Naive thymus-derived CD4-positive, alpha-beta T cell (primary cell): ENCODE measurements at regions not wholly inside any gene's neighbourhood (a gene's known extent, or its start where the extent isn't known, plus 50 kb on each side); places are given as distances from the start of the nearest gene placed in this dataset.

ENCODE experiments used
- ATAC-seq: fragments of 150-1000 bp; cut with Tn5 transposase; 2 replicates; pipeline ENCODE4 v1.10.0; 2021; ENCODE audit warnings: mild to moderate bottlenecking, moderate library complexity
- CTCF ChIA-PET: fragments of 350-600 bp; sonication (Branson Sonifier 250); formaldehyde crosslinking; loops from one replicate; lab custom pipeline; 2021; ENCODE audit warnings: antibody characterized with exemption; lab: Charles Lee
- POLR2A ChIA-PET: fragments of 350-600 bp; sonication (Branson Sonifier 250); formaldehyde crosslinking; loops from one replicate; lab custom pipeline; 2021; ENCODE audit warnings: antibody characterized with exemption, inconsistent platforms; lab: Charles Lee
- DNase-seq, 9 donors: peaks; one replicate each; pipeline versions ENCODE4 v3.0.0 to v3.0.0-alpha.2; 2020 to 2022; ENCODE audit warnings: mixed read lengths in 1 of 9
- H3K27ac ChIP-seq: one replicate; pipeline ENCODE4 v1.7.0; 2013; ENCODE audit warnings: mild to moderate bottlenecking, low read depth, low read length, moderate library complexity
- H3K27me3 ChIP-seq, 2 donors: one replicate each; pipeline ENCODE4 v1.7.0; 2013; ENCODE audit warnings: low read length in 2 of 2, mild to moderate bottlenecking in 2 of 2, moderate library complexity in 2 of 2; ENCODE audit not compliant: control insufficient read depth in 2 of 2, insufficient read depth in 2 of 2
- H3K36me3 ChIP-seq, 3 experiments: 1 replicate in 2 of 3; 2 replicates in 1 of 3; pipeline ENCODE4 v1.7.0; 2013; ENCODE audit warnings: low read length in 3 of 3, mild to moderate bottlenecking in 3 of 3, moderate library complexity in 1 of 3; ENCODE audit not compliant: insufficient read depth in 3 of 3, control insufficient read depth in 2 of 3
- H3K4me1 ChIP-seq, 2 donors: one replicate each; pipeline ENCODE4 v1.7.0; 2013; ENCODE audit warnings: low read length in 2 of 2, mild to moderate bottlenecking in 2 of 2, moderate library complexity in 1 of 2; ENCODE audit not compliant: control insufficient read depth in 2 of 2, insufficient read depth in 2 of 2
- H3K4me3 ChIP-seq: 2 replicates; pipeline ENCODE4 v1.7.0; 2013; ENCODE audit warnings: mild to moderate bottlenecking, low read length
- H3K9me3 ChIP-seq, 3 experiments: 1 replicate in 2 of 3; 2 replicates in 1 of 3; pipeline ENCODE4 v1.7.0; 2013; ENCODE audit warnings: low read length in 3 of 3; ENCODE audit not compliant: control insufficient read depth in 2 of 3
- H3K27ac Mint-ChIP-seq, 9 donors: one replicate each; pipeline ENCODE4 v1.8.0; 2020 to 2022; ENCODE audit warnings: mixed read lengths in 9 of 9, mild to moderate bottlenecking in 8 of 9, moderate library complexity in 5 of 9, inconsistent platforms in 2 of 9
- H3K27me3 Mint-ChIP-seq, 5 donors: one replicate each; pipeline ENCODE4 v1.8.0; 2021 to 2022; ENCODE audit warnings: mixed read lengths in 5 of 5, mild to moderate bottlenecking in 1 of 5
- H3K36me3 Mint-ChIP-seq, 5 donors: one replicate each; pipeline ENCODE4 v1.8.0; 2020 to 2022; ENCODE audit warnings: mixed read lengths in 5 of 5, mild to moderate bottlenecking in 3 of 5, inconsistent platforms in 1 of 5
- H3K4me1 Mint-ChIP-seq, 7 donors: one replicate each; pipeline ENCODE4 v1.8.0; 2020 to 2022; ENCODE audit warnings: mixed read lengths in 7 of 7, mild to moderate bottlenecking in 3 of 7, inconsistent platforms in 1 of 7
- H3K4me3 Mint-ChIP-seq, 10 donors: one replicate each; pipeline ENCODE4 v1.8.0; 2020 to 2022; ENCODE audit warnings: mild to moderate bottlenecking in 10 of 10, mixed read lengths in 10 of 10, moderate library complexity in 6 of 10, inconsistent platforms in 2 of 10
- H3K9me3 Mint-ChIP-seq, 11 donors: one replicate each; pipeline ENCODE4 v1.8.0; 2020 to 2022; ENCODE audit warnings: mixed read lengths in 11 of 11, mild to moderate bottlenecking in 4 of 11, inconsistent platforms in 1 of 11, moderate library complexity in 1 of 11
- intact Hi-C, 2 donors: fragments of 100-400 bp; cut with micrococcal nuclease; formaldehyde crosslinking; loops; one replicate each; pipeline ENCODE4 v1.15.1; 2023

DNA sequence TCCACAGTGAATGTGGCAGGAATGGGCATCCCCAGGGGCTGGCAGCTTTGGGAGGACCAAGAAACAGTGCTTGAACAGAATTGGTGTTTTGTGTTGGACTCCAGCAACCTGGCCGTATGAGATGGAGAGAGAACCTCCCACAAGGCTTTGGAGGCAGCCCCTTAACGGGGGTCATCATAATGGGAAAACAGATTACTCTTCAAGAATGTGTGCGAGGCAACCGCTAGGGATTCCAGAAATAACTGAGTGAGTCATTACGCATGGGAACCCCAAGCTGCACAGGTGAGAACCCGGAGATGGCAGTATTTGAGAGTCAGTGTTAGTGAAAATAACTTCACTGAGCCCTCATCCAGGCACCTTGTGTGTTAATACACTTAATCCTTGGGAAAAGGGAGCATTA is 567.8 kb upstream of the TBX3 start:
- ATAC-seq (no peak), DNase-seq (no peak)
- intact Hi-C loops: no loop called here
- ChIA-PET CTCF (no interaction called here), POLR2A (no interaction called here)
- H3K36me3 Mint-ChIP-seq: no peaks in the 10 kb centered on the region
- H3K27me3 Mint-ChIP-seq: no peaks in the 10 kb centered on the region
- peaks cover 0 to 14% (median 6%) of the 10 kb centered on the region in 11 donors for H3K9me3 Mint-ChIP-seq
- no peak overlapping the region for H3K4me3 ChIP-seq
- no peaks in the 10 kb centered on the region for H3K9me3 ChIP-seq
- no peak overlapping the region for H3K27ac Mint-ChIP-seq
- H3K27ac ChIP-seq: no peak overlapping the region
- H3K4me3 Mint-ChIP-seq: no peak overlapping the region
- H3K4me1 ChIP-seq: no peaks in the 10 kb centered on the region
- H3K27me3 ChIP-seq: no peaks in the 10 kb centered on the region
- no peaks in the 10 kb centered on the region for H3K4me1 Mint-ChIP-seq
- no peaks in the 10 kb centered on the region for H3K36me3 ChIP-seq

DNA sequence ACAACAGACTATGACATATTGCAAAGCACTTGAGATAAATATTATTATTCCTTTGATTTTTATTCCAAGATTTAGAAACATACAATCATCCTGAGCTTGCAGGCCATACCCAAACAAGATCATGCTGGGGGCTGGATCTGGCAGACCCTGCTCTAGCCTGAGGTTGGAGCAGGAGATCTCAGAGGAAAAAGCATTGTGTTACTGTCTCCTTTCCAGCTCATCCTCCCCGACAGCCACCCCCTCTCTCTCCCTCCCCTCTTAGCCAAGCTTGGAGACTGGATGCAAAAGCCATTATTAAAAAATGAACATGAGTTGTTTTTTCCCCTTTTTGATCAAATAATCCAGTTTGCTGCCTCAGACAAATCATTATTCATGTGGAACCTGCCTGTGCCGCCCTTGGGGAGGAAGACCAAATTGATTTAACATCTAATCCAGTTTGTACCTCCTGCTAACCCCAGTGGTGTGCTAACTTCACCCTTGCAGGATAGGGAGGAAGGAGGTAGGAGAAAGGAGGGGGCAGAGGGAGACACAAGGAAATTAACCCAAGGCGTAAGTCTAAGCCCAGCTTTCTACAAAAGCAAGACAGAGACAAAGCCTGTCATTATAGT is 565.8 kb upstream of the TBX3 start:
- intact Hi-C loops: no loop called here
- no peaks in the 10 kb centered on the region for H3K9me3 ChIP-seq
- ATAC-seq: no peak
- H3K4me1 Mint-ChIP-seq: no peaks in the 10 kb centered on the region
- no peak overlapping the region for H3K4me3 ChIP-seq
- no peak overlapping the region for H3K27ac Mint-ChIP-seq
- H3K4me1 ChIP-seq: no peaks in the 10 kb centered on the region
- no peaks in the 10 kb centered on the region for H3K36me3 Mint-ChIP-seq
- ChIA-PET CTCF (no interaction called here), POLR2A (no interaction called here)
- H3K27me3 Mint-ChIP-seq: no peaks in the 10 kb centered on the region
- no peaks in the 10 kb centered on the region for H3K27me3 ChIP-seq
- no peaks in the 10 kb centered on the region for H3K36me3 ChIP-seq
- peaks cover 0 to 14% (median 7%) of the 10 kb centered on the region in 11 donors for H3K9me3 Mint-ChIP-seq
- H3K27ac ChIP-seq: no peak overlapping the region
- no peak for DNase-seq
- H3K4me3 Mint-ChIP-seq: no peak overlapping the region

DNA sequence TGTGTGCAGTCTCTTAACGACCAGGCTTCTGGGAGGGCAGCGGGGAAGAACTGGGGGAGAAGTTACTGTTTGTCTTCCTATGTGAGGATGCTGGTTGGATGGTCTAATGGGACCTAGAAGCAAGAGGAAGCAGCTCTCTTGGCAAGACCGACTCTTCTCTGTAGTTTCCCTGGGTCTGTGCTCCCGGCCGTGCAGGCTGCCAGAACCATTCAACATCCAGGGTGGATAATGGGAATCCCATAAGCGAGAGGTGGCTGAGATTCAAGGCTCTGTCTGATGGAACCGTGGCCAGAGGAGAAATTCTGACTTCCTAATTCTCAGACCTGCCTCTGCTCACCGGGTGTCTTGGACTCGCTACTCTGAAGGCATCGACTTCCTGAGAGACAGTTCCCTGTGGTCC is 561.0 kb upstream of the TBX3 start:
- POLR2A ChIA-PET: no interaction called here
- Mint-ChIP-seq H3K27me3 (peaks cover 0 to 14% (median 10%) of the 10 kb centered on the region in 5 donors), H3K4me1 (no peaks in the 10 kb centered on the region), H3K9me3 (peaks cover 0 to 12% (median 0%) of the 10 kb centered on the region in 11 donors), H3K4me3 (no peak overlapping the region), H3K36me3 (no peaks in the 10 kb centered on the region), H3K27ac (no peak overlapping the region)
- H3K4me1 ChIP-seq: no peaks in the 10 kb centered on the region
- ATAC-seq (no peak), DNase-seq (no peak)
- H3K27ac ChIP-seq: no peak overlapping the region
- no peaks in the 10 kb centered on the region for H3K9me3 ChIP-seq
- no peaks in the 10 kb centered on the region for H3K27me3 ChIP-seq
- intact Hi-C loops: no loop called here
- no peak overlapping the region for H3K4me3 ChIP-seq
- CTCF ChIA-PET: no interaction called here
- H3K36me3 ChIP-seq: no peaks in the 10 kb centered on the region

DNA sequence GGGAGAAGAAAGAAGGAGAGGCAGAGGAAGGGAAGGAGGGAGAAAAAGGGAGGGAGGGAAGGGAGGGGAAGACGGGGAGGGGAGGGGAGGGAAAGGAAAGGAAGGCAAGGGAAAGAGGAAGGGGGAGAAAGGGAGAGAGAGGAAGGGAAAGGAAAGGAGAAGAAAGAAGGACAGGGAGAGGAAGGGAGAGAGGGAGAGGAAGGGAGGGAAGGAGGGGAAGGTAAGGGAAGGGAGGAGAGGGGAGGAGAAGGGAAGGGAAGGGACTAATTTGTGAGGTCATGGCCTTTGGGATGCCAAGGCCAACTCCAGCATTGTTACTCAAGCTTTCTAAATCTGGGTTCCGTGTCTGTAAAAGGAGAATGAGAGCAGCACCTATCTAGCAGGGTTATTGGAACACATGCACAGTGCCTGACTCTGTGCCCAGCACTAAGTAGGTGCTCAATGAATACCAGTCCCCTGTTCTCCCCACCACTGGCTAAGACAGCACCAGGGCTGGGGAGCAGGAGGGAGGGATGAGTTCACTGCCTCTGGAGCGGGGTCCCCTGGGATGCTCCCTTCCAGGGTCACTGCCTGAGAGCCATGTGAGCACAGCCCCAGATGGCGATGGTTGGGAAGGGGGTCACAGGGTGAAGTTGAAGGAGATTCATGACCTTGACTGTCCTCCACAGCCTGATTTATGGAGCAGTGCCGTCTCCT is 560.1 kb upstream of the TBX3 start:
- H3K36me3 ChIP-seq: no peaks in the 10 kb centered on the region
- Mint-ChIP-seq H3K9me3 (peaks cover 0 to 17% (median 4%) of the 10 kb centered on the region in 11 donors), H3K27ac (no peak overlapping the region), H3K4me1 (no peaks in the 10 kb centered on the region), H3K27me3 (peaks cover 0 to 14% (median 10%) of the 10 kb centered on the region in 5 donors), H3K36me3 (no peaks in the 10 kb centered on the region), H3K4me3 (no peak overlapping the region)
- no peak for ATAC-seq
- intact Hi-C loops: no loop called here
- H3K4me3 ChIP-seq: no peak overlapping the region
- DNase-seq: no peak
- H3K27me3 ChIP-seq: no peaks in the 10 kb centered on the region
- H3K9me3 ChIP-seq: no peaks in the 10 kb centered on the region
- ChIA-PET POLR2A (no interaction called here), CTCF (no interaction called here)
- H3K27ac ChIP-seq: no peak overlapping the region
- H3K4me1 ChIP-seq: no peaks in the 10 kb centered on the region

DNA sequence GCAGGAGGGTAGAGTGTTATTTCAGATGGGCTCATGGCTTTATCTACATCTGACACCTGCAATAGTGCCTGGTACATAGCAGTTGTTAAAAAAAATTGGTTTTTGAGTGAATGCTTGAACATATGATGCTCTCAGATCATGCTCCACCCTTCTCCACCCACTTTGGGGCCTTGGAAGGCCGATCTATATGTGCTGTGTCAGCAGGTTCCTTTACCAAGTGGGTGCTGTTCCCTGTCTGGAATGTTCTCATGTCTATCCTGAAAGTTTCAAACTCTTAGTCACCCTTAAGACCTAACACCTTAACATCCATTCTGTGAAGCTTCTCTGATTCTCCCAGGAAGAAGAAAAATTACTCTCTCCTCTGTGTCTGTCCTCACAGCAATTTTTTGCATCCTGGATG is 556.3 kb upstream of the TBX3 start:
- H3K36me3 Mint-ChIP-seq: no peaks in the 10 kb centered on the region
- H3K27ac Mint-ChIP-seq: no peak overlapping the region
- Histone ChIP-seq H3K4me1 (no peaks in the 10 kb centered on the region), H3K27me3 (no peaks in the 10 kb centered on the region), H3K9me3 (no peaks in the 10 kb centered on the region), H3K4me3 (no peak overlapping the region), H3K27ac (no peak overlapping the region), H3K36me3 (no peaks in the 10 kb centered on the region)
- CTCF ChIA-PET: no interaction called here
- H3K9me3 Mint-ChIP-seq: peaks cover 0 to 26% (median 4%) of the 10 kb centered on the region in 11 donors
- DNase-seq: no peak
- ATAC-seq: no peak
- no peaks in the 10 kb centered on the region for H3K4me1 Mint-ChIP-seq
- POLR2A ChIA-PET: no interaction called here
- H3K4me3 Mint-ChIP-seq: no peak overlapping the region
- peaks cover 0 to 14% (median 10%) of the 10 kb centered on the region in 5 donors for H3K27me3 Mint-ChIP-seq
- intact Hi-C loops: no loop called here

DNA sequence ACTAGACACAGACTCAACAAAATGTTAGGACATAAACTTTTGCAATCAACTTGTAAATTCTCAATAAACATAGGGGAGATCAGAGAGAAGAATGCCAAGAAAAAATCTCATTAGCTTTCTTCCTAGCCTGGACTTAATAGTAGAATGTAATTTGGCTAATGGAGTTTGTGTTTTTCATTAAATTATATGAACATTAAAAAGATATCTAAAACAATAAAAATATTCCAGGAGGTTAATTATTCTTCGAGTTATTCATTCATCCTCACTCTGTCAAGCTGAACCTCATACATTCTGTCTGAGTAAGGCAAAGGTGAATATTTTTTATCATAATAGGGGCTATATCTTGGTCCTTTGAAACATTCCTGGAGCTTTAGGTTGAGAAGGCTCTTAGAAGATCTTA is 551.9 kb upstream of the TBX3 start:
- H3K27me3 Mint-ChIP-seq: peaks cover 0 to 8% (median 0%) of the 10 kb centered on the region in 5 donors
- intact Hi-C loops: no loop called here
- Histone ChIP-seq H3K27ac (no peak overlapping the region), H3K27me3 (no peaks in the 10 kb centered on the region), H3K36me3 (no peaks in the 10 kb centered on the region), H3K9me3 (no peaks in the 10 kb centered on the region), H3K4me3 (no peak overlapping the region), H3K4me1 (no peaks in the 10 kb centered on the region)
- DNase-seq (no peak), ATAC-seq (no peak)
- CTCF ChIA-PET: interaction anchor here (0.6 kb wide), 1 partner anchor 489 kb away, joined by 3 read pairs; no protein-coding TSS in a partner anchor
- H3K36me3 Mint-ChIP-seq: no peaks in the 10 kb centered on the region
- H3K4me3 Mint-ChIP-seq: no peak overlapping the region
- no peaks in the 10 kb centered on the region for H3K4me1 Mint-ChIP-seq
- peaks cover 0 to 26% (median 4%) of the 10 kb centered on the region in 11 donors for H3K9me3 Mint-ChIP-seq
- H3K27ac Mint-ChIP-seq: no peak overlapping the region
- POLR2A ChIA-PET: no interaction called here
